PFSK-1 (cell line): ENCODE measurements at regions not wholly inside any gene's neighbourhood (a gene's known extent, or its start where the extent isn't known, plus 50 kb on each side); places are given as distances from the start of the nearest gene placed in this dataset.

Source experiments
- FOXP2 ChIP-seq: optimal IDR thresholded peaks from 2 replicates; pipeline ENCODE3; 2011; ENCODE audit warnings: borderline replicate concordance, control low read depth, inconsistent platforms; ENCODE audit not compliant: insufficient read depth; ENCODE audit errors: extremely low read length, extremely low read depth
- POLR2AphosphoS5 ChIP-seq: IDR thresholded peaks from 2 replicates; pipeline ENCODE4 v1.6.1; 2012; ENCODE audit warnings: low read depth, mild to moderate bottlenecking, control low read depth, low read length, moderate library complexity
- REST ChIP-seq, 2 experiments: IDR thresholded peaks; 2 replicates each; pipeline versions ENCODE4 v1.6.1 to v1.8.0; 2011 to 2012; ENCODE audit warnings: low read depth in 2 of 2, low read length in 2 of 2, control low read depth in 1 of 2, inconsistent platforms in 1 of 2, mild to moderate bottlenecking in 1 of 2, moderate library complexity in 1 of 2; ENCODE audit not compliant: insufficient read depth in 1 of 2
- SIN3A ChIP-seq: IDR thresholded peaks from 2 replicates; pipeline ENCODE4 v1.6.1; 2012; ENCODE audit warnings: mild to moderate bottlenecking, low read length, moderate library complexity, borderline replicate concordance; ENCODE audit not compliant: insufficient read depth
- TAF1 ChIP-seq: IDR thresholded peaks from 2 replicates; pipeline ENCODE4 v1.6.1; 2012; ENCODE audit warnings: low read length, control low read depth, borderline replicate concordance; ENCODE audit not compliant: insufficient read depth

- no peak for TF ChIP-seq REST (IDR thresholded peaks at IDR 0.05; ENCODE audit: insufficient read depth in 1 of 2, low read depth in 2 of 2, low read length in 2 of 2)
- TF ChIP-seq SIN3A: no peak
- no peak for TF ChIP-seq TAF1
- TF ChIP-seq POLR2AphosphoS5: no peak
- no peak for TF ChIP-seq FOXP2
Observed at GRCh38 chr10:121284936-121285335, 313.3 kb downstream of the FGFR2 start.

- no peak for TF ChIP-seq POLR2AphosphoS5
- TF ChIP-seq SIN3A: no peak
- no peak for TF ChIP-seq REST (IDR thresholded peaks at IDR 0.05; ENCODE audit: insufficient read depth in 1 of 2, low read depth in 2 of 2, low read length in 2 of 2)
- no peak for TF ChIP-seq FOXP2
- no peak for TF ChIP-seq TAF1
Observed at GRCh38 chr10:121285406-121286196, 312.6 kb downstream of the FGFR2 start.

- TF ChIP-seq POLR2AphosphoS5 (no peak), TAF1 (no peak), SIN3A (no peak)
Observed at GRCh38 chr10:121288011-121288410, 310.2 kb downstream of the FGFR2 start.

GRCh38 chr10:121288864-121289661 lies 309.2 kb downstream of the FGFR2 start:
- TF ChIP-seq SIN3A: no peak
- no peak for TF ChIP-seq REST (IDR thresholded peaks at IDR 0.05; ENCODE audit: insufficient read depth in 1 of 2, low read depth in 2 of 2, low read length in 2 of 2)
- TF ChIP-seq TAF1: no peak
- TF ChIP-seq POLR2AphosphoS5: no peak
- TF ChIP-seq FOXP2: no peak

- TF ChIP-seq REST (IDR thresholded peaks at IDR 0.05; ENCODE audit: insufficient read depth in 1 of 2, low read depth in 2 of 2, low read length in 2 of 2) (no peak), SIN3A (no peak), TAF1 (no peak), FOXP2 (no peak), POLR2AphosphoS5 (no peak)
Observed at GRCh38 chr10:121289800-121290199, 308.4 kb downstream of the FGFR2 start.
